ENCODE measurements at regions not wholly inside any gene's neighbourhood (a gene's known extent, or its start where the extent isn't known, plus 50 kb on each side); places are given as distances from the start of the nearest gene placed in this dataset.
"Not testable (repeated sequence)": the region's sequence is repeated elsewhere in the genome, so short reads cannot be mapped to it uniquely, and the experiment has no call there.

DNA sequence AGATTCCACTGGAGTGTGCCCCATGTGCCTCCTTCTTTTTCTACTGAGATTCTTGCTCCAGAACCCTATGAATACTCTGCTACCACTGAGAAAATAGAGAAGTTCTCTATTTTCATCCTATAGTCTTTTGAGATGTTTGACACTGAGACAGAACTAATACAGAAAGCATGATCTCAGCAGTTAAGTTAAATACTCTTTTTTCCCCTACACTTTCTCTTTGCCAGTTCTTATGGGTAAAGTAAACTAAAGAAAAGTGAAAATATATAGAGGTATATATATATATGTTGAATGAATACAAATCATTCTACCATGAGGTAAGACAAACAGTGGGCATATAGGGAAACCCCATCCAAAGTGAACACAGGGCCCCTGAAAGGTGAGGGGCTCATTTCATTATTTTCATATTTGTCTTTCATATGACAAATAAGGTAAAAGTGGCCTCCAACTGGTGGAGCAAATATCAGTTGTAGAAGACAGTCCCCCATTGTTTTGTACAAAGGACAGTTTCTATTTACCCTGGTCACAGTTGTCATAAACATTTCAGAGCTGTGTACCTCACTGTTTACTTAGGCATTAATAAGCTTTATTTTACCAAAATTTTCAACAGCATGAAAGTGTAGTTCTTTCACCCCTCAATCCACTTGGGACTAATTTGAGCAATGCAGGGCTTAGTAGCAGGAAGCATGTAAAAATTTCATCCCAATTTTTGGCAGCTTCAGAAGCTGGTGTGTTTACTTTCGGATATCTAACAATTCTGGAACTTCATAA lies 188.3 kb upstream of the MARCKS start:
- DNase-seq (ENCODE audit: low read depth) = no peak

GRCh38 chr6:113669606-113670005 lies 187.5 kb upstream of the MARCKS start:
- DNase-seq (ENCODE audit: low read depth) = no peak

- DNase-seq (ENCODE audit: low read depth) = no peak
Measured at GRCh38 chr6:113671421-113671820, 185.7 kb upstream of the MARCKS start.

GRCh38 chr6:113672491-113673149 lies 184.5 kb upstream of the MARCKS start:
- DNase-seq (ENCODE audit: low read depth) = no peak

- no peak for DNase-seq (ENCODE audit: low read depth)
Measured at GRCh38 chr6:113674075-113674474, 183.1 kb upstream of the MARCKS start.

GRCh38 chr6:113676057-113676456 lies 181.1 kb upstream of the MARCKS start:
- no peak for DNase-seq (ENCODE audit: low read depth)

GRCh38 chr6:113676968-113677367 lies 180.2 kb upstream of the MARCKS start:
- no peak for DNase-seq (ENCODE audit: low read depth)

- DNase-seq (ENCODE audit: low read depth) = no peak
Measured at GRCh38 chr6:113679051-113679450, 178.1 kb upstream of the MARCKS start.

- DNase-seq (ENCODE audit: low read depth) = no peak
Measured at GRCh38 chr6:113680301-113680700, 176.8 kb upstream of the MARCKS start.

- DNase-seq (ENCODE audit: low read depth) = no peak
Measured at GRCh38 chr6:113683968-113684367, 173.2 kb upstream of the MARCKS start.

DNA sequence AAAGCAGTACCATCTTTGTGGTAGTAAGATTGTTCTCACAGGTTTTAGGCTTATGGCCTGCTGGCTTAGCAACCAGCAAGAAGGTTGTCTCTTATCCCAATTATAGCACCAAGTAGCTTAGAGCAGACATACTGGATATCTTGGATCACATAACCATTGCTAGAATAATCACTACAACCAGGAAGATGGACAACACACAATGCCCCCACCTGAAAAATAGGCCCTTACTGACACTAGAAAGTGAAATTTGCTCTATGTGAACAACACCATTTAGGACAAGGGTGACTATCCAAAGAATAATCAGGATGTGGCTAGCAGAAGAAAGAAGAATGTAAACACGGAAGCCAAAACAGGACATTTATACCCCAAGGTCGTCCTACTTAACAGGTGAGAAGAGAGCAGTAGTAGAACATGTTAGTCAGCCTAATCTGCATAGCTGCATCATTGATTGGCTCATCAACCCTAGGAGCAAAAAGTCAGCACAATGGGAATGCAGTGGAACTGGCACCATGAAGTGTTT lies 172.7 kb upstream of the MARCKS start:
- DNase-seq (ENCODE audit: low read depth) = no peak

GRCh38 chr6:113686049-113686448 lies 171.1 kb upstream of the MARCKS start:
- DNase-seq (ENCODE audit: low read depth) = no peak

- DNase-seq (ENCODE audit: low read depth) = not testable (repeated sequence)
Measured at GRCh38 chr6:113689620-113690019, 167.5 kb upstream of the MARCKS start.

- DNase-seq (ENCODE audit: low read depth) = no peak
Measured at GRCh38 chr6:113690281-113691259, 166.6 kb upstream of the MARCKS start.

DNA sequence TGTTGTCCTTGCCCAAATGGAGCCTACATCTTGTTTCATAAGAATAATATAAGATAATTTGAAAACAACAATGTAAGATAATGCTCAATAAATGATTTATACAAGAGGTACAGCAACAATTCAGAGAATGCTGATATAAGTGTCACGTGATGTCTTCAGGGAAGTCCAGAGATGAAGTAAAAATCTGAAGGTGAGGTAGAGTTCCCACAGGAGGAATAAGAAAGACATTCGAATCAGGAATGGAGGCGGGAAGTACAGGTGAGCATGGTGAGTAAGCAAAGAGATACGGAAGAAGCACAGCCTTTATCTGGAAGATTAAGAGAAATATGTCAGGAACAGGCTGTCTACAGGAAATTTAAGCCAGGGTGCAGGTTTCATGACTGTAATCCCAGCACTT lies 165.9 kb upstream of the MARCKS start:
- no peak for DNase-seq (ENCODE audit: low read depth)

GRCh38 chr6:113693851-113694250 lies 163.3 kb upstream of the MARCKS start:
- no peak for DNase-seq (ENCODE audit: low read depth)

- DNase-seq (ENCODE audit: low read depth) = no peak
Measured at GRCh38 chr6:113694278-113695077, 162.7 kb upstream of the MARCKS start.

DNA sequence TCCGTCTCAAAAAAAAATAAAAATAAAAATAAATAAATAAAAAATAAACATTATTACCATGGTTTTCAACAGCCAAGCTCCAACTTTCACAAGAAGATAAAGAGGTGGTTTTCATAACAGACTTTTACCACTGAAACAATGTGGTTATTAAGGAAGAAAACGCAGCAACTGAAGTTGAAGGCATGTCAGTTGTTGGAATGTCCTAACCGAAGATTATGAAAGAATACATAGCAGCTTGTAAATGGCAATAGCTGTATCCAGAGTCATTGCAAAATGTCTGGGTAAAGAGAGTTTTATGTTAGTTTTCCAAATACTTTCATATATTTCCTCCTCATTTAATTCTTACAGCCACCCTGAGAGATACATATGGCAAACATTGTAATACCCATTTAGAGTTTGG lies 161.6 kb upstream of the MARCKS start:
- DNase-seq (ENCODE audit: low read depth) = no peak

- DNase-seq (ENCODE audit: low read depth) = no peak
Measured at GRCh38 chr6:113696960-113697359, 160.2 kb upstream of the MARCKS start.

DNA sequence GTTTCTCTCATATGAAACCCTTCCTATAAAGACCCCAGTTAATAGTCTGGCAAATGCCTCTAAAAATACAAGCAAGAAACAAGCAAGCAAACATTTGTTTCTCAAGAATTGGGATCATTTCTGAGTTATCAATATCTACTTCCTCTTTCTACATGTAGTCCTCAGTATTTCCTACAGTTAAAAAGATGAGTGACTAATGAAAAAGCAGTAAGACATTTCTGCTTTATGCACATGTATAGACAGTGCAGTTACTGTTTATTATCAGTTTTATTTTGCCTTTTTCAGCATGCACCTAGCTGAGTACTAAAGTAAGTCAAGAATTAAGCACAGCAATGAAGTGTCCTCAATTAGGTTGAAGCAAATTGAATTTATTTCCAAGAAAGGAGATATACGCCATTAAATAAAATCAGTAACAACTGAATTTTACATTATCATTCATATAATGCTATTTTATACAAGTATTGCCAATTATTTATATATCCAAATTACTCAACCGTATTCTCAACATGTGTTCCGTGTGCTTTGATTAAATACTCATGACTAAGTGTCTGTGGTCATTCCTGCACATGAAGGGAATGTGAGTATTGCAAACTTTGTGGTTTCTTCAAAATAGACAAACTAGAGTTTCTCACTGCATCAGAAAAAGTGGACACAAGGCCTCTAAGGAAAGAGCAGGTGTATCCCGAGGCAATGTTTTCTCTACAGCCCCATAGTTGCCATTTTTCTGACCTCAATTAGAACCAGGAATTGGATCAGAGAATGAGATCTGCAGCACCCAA lies 159.3 kb upstream of the MARCKS start:
- no peak for DNase-seq (ENCODE audit: low read depth)

DNA sequence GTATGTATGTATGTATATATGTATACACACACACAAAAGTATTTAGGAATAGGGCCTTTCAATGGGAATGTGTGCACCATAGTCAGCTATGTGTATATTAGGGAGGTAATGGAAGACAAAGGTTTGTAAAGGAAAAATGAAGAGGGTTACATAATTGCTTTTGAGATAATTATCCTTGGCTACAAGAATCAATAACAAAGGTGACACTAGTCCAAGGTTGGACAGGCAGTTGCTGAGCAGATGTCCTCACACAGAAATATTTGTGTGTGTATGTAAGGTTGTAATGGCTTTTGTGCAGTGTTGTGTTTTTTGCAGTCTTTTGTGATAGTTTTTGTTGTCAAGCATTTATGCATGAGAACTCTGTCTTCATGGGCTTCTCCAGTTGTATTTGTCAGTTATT lies 157.9 kb upstream of the MARCKS start:
- no peak for DNase-seq (ENCODE audit: low read depth)
